A673 (cell line): ENCODE measurements at regions not wholly inside any gene's neighbourhood (a gene's known extent, or its start where the extent isn't known, plus 50 kb on each side); places are given as distances from the start of the nearest gene placed in this dataset.
A peak's percentile ranks its signal among the peaks of the same experiment; 100 is the strongest.

ENCODE experiments used
- BruUV-seq: library from RNA; stranded (reverse); fragments of 400-500 nt; replicated peaks from 2 replicates; lab custom pipeline; 2021; lab: Mats Ljungman, UMichigan
- CTCF ChIA-PET: fragments of 300-600 bp; sonication (Branson Sonifier 250); formaldehyde crosslinking; loops from one replicate; lab custom pipeline; 2022; ENCODE audit warnings: antibody characterized with exemption; lab: Charles Lee
- POLR2A ChIA-PET: fragments of 300-600 bp; sonication (Branson Sonifier 250); formaldehyde crosslinking; loops from one replicate; lab custom pipeline; 2022; ENCODE audit warnings: antibody characterized with exemption; ENCODE audit not compliant: low non-redundant PET; lab: Charles Lee
- DNase-seq: peaks from one replicate; pipeline ENCODE4 v3.0.0-alpha.2; 2015; ENCODE audit warnings: low spot score
- H3K27ac ChIP-seq: fragments of 200-600 bp; sonication (generic); 2 replicates; pipeline ENCODE4 v1.5.1; 2016; ENCODE audit warnings: mixed run types, low read depth, mild to moderate bottlenecking, mixed read lengths, antibody characterized with exemption, low read length; ENCODE audit not compliant: poor library complexity, severe bottlenecking
- H3K27me3 ChIP-seq: fragments of 200-600 bp; sonication (generic); replicated peaks from 2 replicates; pipeline ENCODE4 v1.6.1; 2017; ENCODE audit warnings: mixed run types, low read depth, mild to moderate bottlenecking, mixed read lengths, antibody characterized with exemption, low read length; ENCODE audit not compliant: insufficient read depth, poor library complexity
- H3K36me3 ChIP-seq: fragments of 200-600 bp; sonication (generic); 2 replicates; pipeline ENCODE4 v1.6.1; 2016; ENCODE audit warnings: mixed run types, mild to moderate bottlenecking, mixed read lengths, antibody characterized with exemption, low read length; ENCODE audit not compliant: insufficient read depth, poor library complexity, severe bottlenecking
- H3K4me1 ChIP-seq: fragments of 200-600 bp; sonication (generic); 2 replicates; pipeline ENCODE4 v1.6.1; 2017; ENCODE audit warnings: mixed run types, mild to moderate bottlenecking, mixed read lengths, antibody characterized with exemption, low read length; ENCODE audit not compliant: insufficient read depth, poor library complexity, severe bottlenecking
- H3K4me3 ChIP-seq: fragments of 200-600 bp; sonication (generic); 2 replicates; pipeline ENCODE4 v1.5.1; 2016; ENCODE audit warnings: low read depth, mixed run types, mild to moderate bottlenecking, mixed read lengths, low read length; ENCODE audit not compliant: poor library complexity, severe bottlenecking
- H3K9me3 ChIP-seq: fragments of 200-600 bp; sonication (generic); 2 replicates; pipeline ENCODE4 v1.6.1; 2016; ENCODE audit warnings: mixed run types, low read depth, mild to moderate bottlenecking, mixed read lengths, antibody characterized with exemption, low read length; ENCODE audit not compliant: poor library complexity, severe bottlenecking
- CTCF ChIP-seq: fragments of 300-800, 200-600 bp; sonication (generic); conservative IDR thresholded peaks from 2 replicates; pipeline ENCODE4 v1.5.1; 2017; ENCODE audit warnings: low read depth, mild to moderate bottlenecking, antibody characterized with exemption, low read length, moderate library complexity, mixed read lengths
- EZH2 ChIP-seq: fragments of 200-600 bp; sonication (generic); IDR thresholded peaks from 2 replicates; pipeline ENCODE4 v1.6.1; 2017; ENCODE audit warnings: borderline replicate concordance, low read depth, mild to moderate bottlenecking, mixed read lengths, antibody characterized with exemption, low read length; ENCODE audit not compliant: poor library complexity, severe bottlenecking
- intact Hi-C: fragments of 100-400 bp; cut with micrococcal nuclease; formaldehyde crosslinking; loops from one replicate; pipeline ENCODE4 v1.10.0; 2022; ENCODE audit not compliant: unreplicated experiment

- ChIA-PET POLR2A (interaction anchor here (0.7 kb wide), 1 partner anchor 350 kb away, joined by 4 read pairs; no protein-coding TSS in a partner anchor), CTCF (no interaction called here)
- Histone ChIP-seq H3K9me3 (peaks cover 13% of the 10 kb centered on the region), H3K27me3 (no peaks in the 10 kb centered on the region), H3K4me3 (no peak overlapping the region), H3K27ac (no peak overlapping the region), H3K36me3 (peaks cover 6% of the 10 kb centered on the region), H3K4me1 (peaks cover 11% of the 10 kb centered on the region)
- intact Hi-C loops, result no loop called here
- peak; percentile 26 for DNase-seq
- TF ChIP-seq CTCF, result no peak
- no peak for TF ChIP-seq EZH2
- BruUV-seq, result no TSS peak
Measured at GRCh38 chr5:167678481-167678880, 613.0 kb upstream of the WWC1 start.

GRCh38 chr5:167684251-167684650 is 607.2 kb upstream of the WWC1 start:
- BruUV-seq, result no TSS peak
- ChIA-PET CTCF (no interaction called here), POLR2A (no interaction called here)
- intact Hi-C loops, result no loop called here
- Histone ChIP-seq H3K36me3 (no peaks in the 10 kb centered on the region), H3K4me3 (no peak overlapping the region), H3K9me3 (peaks cover 3% of the 10 kb centered on the region), H3K27me3 (no peaks in the 10 kb centered on the region), H3K4me1 (no peaks in the 10 kb centered on the region), H3K27ac (no peak overlapping the region)
- no peak for TF ChIP-seq CTCF
- no peak for TF ChIP-seq EZH2
- DNase-seq, result no peak

GRCh38 chr5:167688341-167689130 is 602.9 kb upstream of the WWC1 start:
- Histone ChIP-seq H3K4me1 (no peaks in the 10 kb centered on the region), H3K27me3 (no peaks in the 10 kb centered on the region), H3K36me3 (no peaks in the 10 kb centered on the region), H3K27ac (no peak overlapping the region), H3K4me3 (no peak overlapping the region), H3K9me3 (no peaks in the 10 kb centered on the region)
- POLR2A ChIA-PET, result no interaction called here
- no TSS peak for BruUV-seq
- TF ChIP-seq EZH2 (no peak), CTCF (no peak)
- intact Hi-C loops, result no loop called here
- DNase-seq, result no peak
- CTCF ChIA-PET, result no interaction called here
